Renal cortical epithelial cell (primary cell): ENCODE measurements at regions not wholly inside any gene's neighbourhood (a gene's known extent, or its start where the extent isn't known, plus 50 kb on each side); places are given as distances from the start of the nearest gene placed in this dataset.

ENCODE experiments used
- DNase-seq: peaks from one replicate; pipeline ENCODE4 v3.0.0-alpha.2; 2011; ENCODE audit warnings: low read depth

GRCh38 chr7:41135511-41135910 is 567.4 kb downstream of the INHBA start:
- no peak for DNase-seq

- peak; percentile 72 for DNase-seq
Measured at GRCh38 chr7:41134300-41135255, 568.3 kb downstream of the INHBA start.

GRCh38 chr7:41133690-41134299 is 569.1 kb downstream of the INHBA start:
- no peak for DNase-seq

GRCh38 chr7:41131956-41132355 is 570.9 kb downstream of the INHBA start:
- no peak for DNase-seq

- no peak for DNase-seq
Measured at GRCh38 chr7:41130561-41131236, 572.2 kb downstream of the INHBA start.

- DNase-seq: no peak
Measured at GRCh38 chr7:41130086-41130485, 572.8 kb downstream of the INHBA start.

GRCh38 chr7:41125343-41125742 is 577.5 kb downstream of the INHBA start:
- DNase-seq: no peak

- DNase-seq: no peak
Measured at GRCh38 chr7:41122256-41122987, 580.5 kb downstream of the INHBA start.

- DNase-seq: no peak
Measured at GRCh38 chr7:41121228-41121627, 581.7 kb downstream of the INHBA start.

GRCh38 chr7:41118486-41118885 is 584.4 kb downstream of the INHBA start:
- DNase-seq: no peak

- no peak for DNase-seq
Measured at GRCh38 chr7:41117431-41117830, 585.5 kb downstream of the INHBA start.

- peak; percentile 75 for DNase-seq
Measured at GRCh38 chr7:41116817-41117216, 586.1 kb downstream of the INHBA start.

GRCh38 chr7:41116337-41116736 is 586.6 kb downstream of the INHBA start:
- no peak for DNase-seq

- DNase-seq: no peak
Measured at GRCh38 chr7:41114691-41115090, 588.2 kb downstream of the INHBA start.

- DNase-seq: no peak
Measured at GRCh38 chr7:41114131-41114530, 588.8 kb downstream of the INHBA start.

- no peak for DNase-seq
Measured at GRCh38 chr7:41113719-41114118, 589.2 kb downstream of the INHBA start.

GRCh38 chr7:41110186-41110585 is 592.7 kb downstream of the INHBA start:
- peak; percentile 42 for DNase-seq

GRCh38 chr7:41108821-41109220 is 594.1 kb downstream of the INHBA start:
- no peak for DNase-seq

- DNase-seq: peak; percentile 84
Measured at GRCh38 chr7:41107938-41108448, 594.9 kb downstream of the INHBA start.

- DNase-seq: peak; percentile 91
Measured at GRCh38 chr7:41107330-41107937, 595.5 kb downstream of the INHBA start.

GRCh38 chr7:41104631-41105030 is 598.3 kb downstream of the INHBA start:
- DNase-seq: no peak
